ENCODE measurements at regions not wholly inside any gene's neighbourhood (a gene's known extent, or its start where the extent isn't known, plus 50 kb on each side); places are given as distances from the start of the nearest gene placed in this dataset.
"Not testable (repeated sequence)": the region's sequence is repeated elsewhere in the genome, so short reads cannot be mapped to it uniquely, and the experiment has no call there.

DNA sequence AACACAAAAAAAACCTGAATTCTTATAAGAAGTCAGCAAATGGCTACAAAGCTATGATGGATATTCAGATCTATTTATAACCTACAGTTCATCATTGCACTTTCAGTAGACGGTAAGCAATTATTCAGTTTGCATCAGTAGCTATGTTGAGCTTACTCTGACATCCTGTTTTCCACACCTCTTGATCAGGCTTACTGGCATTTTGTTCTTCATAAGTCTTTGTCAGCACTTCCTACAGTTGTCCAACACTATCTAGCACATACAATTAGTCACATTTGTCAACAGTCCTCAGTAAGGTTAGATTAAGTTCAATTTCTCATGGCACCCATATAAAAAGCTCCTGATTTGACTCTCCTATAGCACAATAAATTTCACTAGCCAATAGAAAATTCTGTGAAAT lies 71.2 kb upstream of the ST3GAL6 start:
- ChIA-PET CTCF (no interaction called here), POLR2A (ENCODE audit: low non-redundant PET) (no interaction called here)
- H3K27me3 ChIP-seq (replicated peaks; ENCODE audit: insufficient read depth, low read depth, low read length, poor library complexity), result no peaks in the 10 kb centered on the region
- no peaks in the 10 kb centered on the region for H3K4me1 ChIP-seq (ENCODE audit: insufficient read depth, low read length, poor library complexity, severe bottlenecking)
- BruUV-seq (replicated peaks), result no TSS peak
- intact Hi-C loops (cut with micrococcal nuclease; ENCODE audit: unreplicated experiment), result no loop called here
- no peak for TF ChIP-seq EZH2 (IDR thresholded peaks at IDR 0.05; ENCODE audit: borderline replicate concordance, low read depth, low read length, poor library complexity, severe bottlenecking)
- TF ChIP-seq, protein P1, sequence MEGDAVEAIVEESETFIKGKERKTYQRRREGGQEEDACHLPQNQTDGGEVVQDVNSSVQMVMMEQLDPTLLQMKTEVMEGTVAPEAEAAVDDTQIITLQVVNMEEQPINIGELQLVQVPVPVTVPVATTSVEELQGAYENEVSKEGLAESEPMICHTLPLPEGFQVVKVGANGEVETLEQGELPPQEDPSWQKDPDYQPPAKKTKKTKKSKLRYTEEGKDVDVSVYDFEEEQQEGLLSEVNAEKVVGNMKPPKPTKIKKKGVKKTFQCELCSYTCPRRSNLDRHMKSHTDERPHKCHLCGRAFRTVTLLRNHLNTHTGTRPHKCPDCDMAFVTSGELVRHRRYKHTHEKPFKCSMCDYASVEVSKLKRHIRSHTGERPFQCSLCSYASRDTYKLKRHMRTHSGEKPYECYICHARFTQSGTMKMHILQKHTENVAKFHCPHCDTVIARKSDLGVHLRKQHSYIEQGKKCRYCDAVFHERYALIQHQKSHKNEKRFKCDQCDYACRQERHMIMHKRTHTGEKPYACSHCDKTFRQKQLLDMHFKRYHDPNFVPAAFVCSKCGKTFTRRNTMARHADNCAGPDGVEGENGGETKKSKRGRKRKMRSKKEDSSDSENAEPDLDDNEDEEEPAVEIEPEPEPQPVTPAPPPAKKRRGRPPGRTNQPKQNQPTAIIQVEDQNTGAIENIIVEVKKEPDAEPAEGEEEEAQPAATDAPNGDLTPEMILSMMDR (conservative IDR thresholded peaks at IDR 0.05; ENCODE audit: low read depth, low read length), result no peak
- no peak overlapping the region for H3K4me3 ChIP-seq (ENCODE audit: low read depth, low read length, poor library complexity, severe bottlenecking)
- no peak for DNase-seq (ENCODE audit: low spot score)
- H3K9me3 ChIP-seq (ENCODE audit: low read depth, low read length, poor library complexity, severe bottlenecking), result no peaks in the 10 kb centered on the region
- no peak overlapping the region for H3K27ac ChIP-seq (ENCODE audit: low read depth, low read length, poor library complexity, severe bottlenecking)
- no peaks in the 10 kb centered on the region for H3K36me3 ChIP-seq (ENCODE audit: insufficient read depth, low read length, poor library complexity, severe bottlenecking)

DNA sequence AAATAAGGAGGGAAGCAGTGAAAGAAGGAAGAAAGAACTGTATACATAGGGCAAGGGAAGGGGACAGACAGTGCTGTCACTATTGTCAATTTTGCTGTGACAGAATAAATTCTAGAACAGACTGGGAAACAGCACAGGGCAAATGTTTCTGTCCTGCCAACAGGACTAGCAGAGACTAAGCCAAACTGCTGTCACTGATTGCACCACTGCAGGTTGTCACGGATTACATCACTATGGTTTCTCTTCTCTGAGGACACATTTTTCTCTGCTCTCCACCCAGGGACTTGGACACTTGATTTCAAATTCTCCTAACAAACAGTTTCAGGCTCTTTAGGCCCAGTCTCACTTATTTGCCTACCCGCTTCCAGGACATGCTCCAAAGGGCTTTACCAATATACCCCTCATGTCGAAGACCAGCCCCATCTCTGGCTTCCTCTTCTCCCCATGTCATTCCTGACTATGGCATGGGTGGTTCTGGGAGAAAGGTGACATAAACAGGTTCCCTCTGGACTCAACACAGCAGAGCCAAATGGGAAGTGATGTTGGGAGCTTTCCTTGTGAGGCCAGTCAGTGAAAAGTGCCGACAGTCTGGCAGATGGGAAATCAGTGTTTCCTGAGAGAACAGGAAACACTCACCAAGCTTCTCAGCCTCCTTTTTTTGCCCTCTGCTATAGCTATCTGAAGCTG lies 70.2 kb upstream of the ST3GAL6 start:
- BruUV-seq (replicated peaks), result no TSS peak
- CTCF ChIA-PET, result no interaction called here

DNA sequence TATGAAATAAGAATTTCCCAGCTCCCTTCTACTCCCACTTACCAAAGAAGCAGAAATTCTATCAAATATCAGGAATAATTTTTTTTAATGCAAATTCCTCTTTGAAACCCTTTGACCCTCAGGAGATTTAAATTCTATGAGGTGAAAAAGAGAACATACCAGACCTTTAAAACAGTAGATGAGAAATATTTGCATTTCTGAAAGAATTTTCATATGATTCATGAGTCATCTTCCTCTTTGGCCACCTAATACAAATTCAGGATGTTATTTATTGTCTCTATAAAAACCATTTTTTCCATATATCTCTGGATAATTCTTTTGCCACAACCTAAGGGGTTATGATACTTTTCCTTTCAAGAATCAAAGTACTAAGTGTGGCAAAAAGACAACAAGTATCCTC lies 67.3 kb upstream of the ST3GAL6 start:
- H3K27ac ChIP-seq (ENCODE audit: low read depth, low read length, poor library complexity, severe bottlenecking), result no peak overlapping the region
- DNase-seq (ENCODE audit: low spot score), result no peak
- no peaks in the 10 kb centered on the region for H3K27me3 ChIP-seq (replicated peaks; ENCODE audit: insufficient read depth, low read depth, low read length, poor library complexity)
- no peaks in the 10 kb centered on the region for H3K9me3 ChIP-seq (ENCODE audit: low read depth, low read length, poor library complexity, severe bottlenecking)
- no peaks in the 10 kb centered on the region for H3K36me3 ChIP-seq (ENCODE audit: insufficient read depth, low read length, poor library complexity, severe bottlenecking)
- POLR2A ChIA-PET (ENCODE audit: low non-redundant PET), result no interaction called here
- TF ChIP-seq, protein P1 (conservative IDR thresholded peaks at IDR 0.05; ENCODE audit: low read depth, low read length), result no peak
- TF ChIP-seq EZH2 (IDR thresholded peaks at IDR 0.05; ENCODE audit: borderline replicate concordance, low read depth, low read length, poor library complexity, severe bottlenecking), result no peak
- CTCF ChIA-PET, result no interaction called here
- H3K4me1 ChIP-seq (ENCODE audit: insufficient read depth, low read length, poor library complexity, severe bottlenecking), result no peaks in the 10 kb centered on the region
- BruUV-seq (replicated peaks), result no TSS peak
- intact Hi-C loops (cut with micrococcal nuclease; ENCODE audit: unreplicated experiment), result no loop called here
- H3K4me3 ChIP-seq (ENCODE audit: low read depth, low read length, poor library complexity, severe bottlenecking), result no peak overlapping the region

More for the DNA sequence above, 70.2 kb upstream of the ST3GAL6 start:
- no peak overlapping the region for H3K4me3 ChIP-seq (ENCODE audit: low read depth, low read length, poor library complexity, severe bottlenecking)
- intact Hi-C loops (cut with micrococcal nuclease; ENCODE audit: unreplicated experiment), result no loop called here
- no peak for TF ChIP-seq EZH2 (IDR thresholded peaks at IDR 0.05; ENCODE audit: borderline replicate concordance, low read depth, low read length, poor library complexity, severe bottlenecking)
- TF ChIP-seq, protein P1 (conservative IDR thresholded peaks at IDR 0.05; ENCODE audit: low read depth, low read length), result no peak
- no peaks in the 10 kb centered on the region for H3K4me1 ChIP-seq (ENCODE audit: insufficient read depth, low read length, poor library complexity, severe bottlenecking)
- POLR2A ChIA-PET (ENCODE audit: low non-redundant PET), result no interaction called here
- H3K27ac ChIP-seq (ENCODE audit: low read depth, low read length, poor library complexity, severe bottlenecking), result no peak overlapping the region
- no peaks in the 10 kb centered on the region for H3K36me3 ChIP-seq (ENCODE audit: insufficient read depth, low read length, poor library complexity, severe bottlenecking)
- DNase-seq (ENCODE audit: low spot score), result no peak
- no peaks in the 10 kb centered on the region for H3K27me3 ChIP-seq (replicated peaks; ENCODE audit: insufficient read depth, low read depth, low read length, poor library complexity)
- no peaks in the 10 kb centered on the region for H3K9me3 ChIP-seq (ENCODE audit: low read depth, low read length, poor library complexity, severe bottlenecking)

DNA sequence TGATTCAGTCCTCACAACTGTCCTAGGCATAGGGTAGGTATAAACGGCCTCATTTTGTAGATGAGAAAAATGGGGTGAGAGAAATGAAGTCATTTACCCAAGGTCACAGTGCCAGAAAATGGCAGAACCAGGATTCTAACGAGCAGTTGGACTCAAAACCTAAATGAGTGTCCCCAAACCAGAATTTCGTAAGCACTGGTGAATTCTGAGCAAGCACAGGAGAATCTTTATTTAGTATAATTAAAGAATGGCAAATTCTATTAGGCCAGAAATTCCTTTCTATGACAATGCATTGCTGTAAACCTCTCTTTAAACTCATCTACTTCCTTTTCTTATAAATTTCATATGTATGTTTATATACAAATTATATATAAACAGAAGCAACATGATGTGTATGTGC lies 66.8 kb upstream of the ST3GAL6 start:
- CTCF ChIA-PET; POLR2A ChIA-PET (ENCODE audit: low non-redundant PET): not testable (repeated sequence)

More for the DNA sequence above, 66.8 kb upstream of the ST3GAL6 start:
- H3K27ac ChIP-seq (ENCODE audit: low read depth, low read length, poor library complexity, severe bottlenecking); DNase-seq (ENCODE audit: low spot score); H3K9me3 ChIP-seq (ENCODE audit: low read depth, low read length, poor library complexity, severe bottlenecking); H3K4me1 ChIP-seq (ENCODE audit: insufficient read depth, low read length, poor library complexity, severe bottlenecking); H3K4me3 ChIP-seq (ENCODE audit: low read depth, low read length, poor library complexity, severe bottlenecking); intact Hi-C loops (cut with micrococcal nuclease; ENCODE audit: unreplicated experiment); H3K36me3 ChIP-seq (ENCODE audit: insufficient read depth, low read length, poor library complexity, severe bottlenecking); BruUV-seq (replicated peaks); H3K27me3 ChIP-seq (replicated peaks; ENCODE audit: insufficient read depth, low read depth, low read length, poor library complexity): not testable (repeated sequence)
